BJ (cell line): ENCODE measurements at regions not wholly inside any gene's neighbourhood (a gene's known extent, or its start where the extent isn't known, plus 50 kb on each side); places are given as distances from the start of the nearest gene placed in this dataset.

Source experiments
- CTCF ChIA-PET: fragments of 350-600 bp; formaldehyde crosslinking; extraction: SDS; loops from one replicate; lab custom pipeline; 2021; ENCODE audit warnings: antibody characterized with exemption, inconsistent platforms; lab: Yijun Ruan, JAX
- POLR2A ChIA-PET: fragments of 300-600 bp; sonication (Branson Sonifier 250); formaldehyde crosslinking; extraction: SDS; loops from one replicate; lab custom pipeline; 2021; ENCODE audit warnings: antibody characterized with exemption; lab: Charles Lee
- DNase-seq: peaks from one replicate; pipeline ENCODE4 v3.0.0-alpha.2; 2011; ENCODE audit warnings: low read depth
- H3K27me3 ChIP-seq: 2 replicates; pipeline ENCODE4 v1.6.0; 2011; ENCODE audit warnings: low read length; ENCODE audit not compliant: control insufficient read depth, insufficient read depth
- H3K36me3 ChIP-seq: 2 replicates; pipeline ENCODE4 v1.5.1; 2011; ENCODE audit warnings: low read length; ENCODE audit not compliant: control insufficient read depth, insufficient read depth
- H3K4me3 ChIP-seq: 2 replicates; pipeline ENCODE4 v1.5.1; 2011; ENCODE audit warnings: low read depth, mild to moderate bottlenecking, control low read depth, low read length
- CTCF ChIP-seq: IDR thresholded peaks from 2 replicates; pipeline ENCODE4 v1.5.1; 2011; ENCODE audit warnings: low read depth, mild to moderate bottlenecking, control low read depth, inconsistent platforms, low read length, moderate library complexity; ENCODE audit not compliant: insufficient read depth

GRCh38 chr3:117026401-117026800 lies 316.8 kb downstream of the TUSC7 start:
- ChIA-PET CTCF (no interaction called here), POLR2A (no interaction called here)
- no peak for TF ChIP-seq CTCF
- no peak for DNase-seq
- Histone ChIP-seq H3K36me3 (no peaks in the 10 kb centered on the region), H3K27me3 (no peaks in the 10 kb centered on the region), H3K4me3 (no peak overlapping the region)

- H3K27me3 ChIP-seq: no peaks in the 10 kb centered on the region
- no peak overlapping the region for H3K4me3 ChIP-seq
- no peak for TF ChIP-seq CTCF
- POLR2A ChIA-PET: no interaction called here
- CTCF ChIA-PET: interaction anchor here (1.0 to 1.3 kb wide), 2 partner anchors 11 to 17 kb away, joined by 4 read pairs; no protein-coding TSS in a partner anchor
- no peak for DNase-seq
- H3K36me3 ChIP-seq: no peaks in the 10 kb centered on the region
Observed at GRCh38 chr3:117035745-117036144, 326.2 kb downstream of the TUSC7 start.

- TF ChIP-seq CTCF: no peak
- Histone ChIP-seq H3K4me3 (no peak overlapping the region), H3K36me3 (no peaks in the 10 kb centered on the region), H3K27me3 (no peaks in the 10 kb centered on the region)
- CTCF ChIA-PET: interaction anchor here (0.7 to 1.3 kb wide), 2 partner anchors 18 to 1118 kb away, joined by 3 to 4 read pairs; no protein-coding TSS in a partner anchor
- peak; percentile 81 for DNase-seq
- POLR2A ChIA-PET: no interaction called here
Observed at GRCh38 chr3:117036259-117036799, 326.8 kb downstream of the TUSC7 start.

GRCh38 chr3:117045143-117045542 lies 335.6 kb downstream of the TUSC7 start:
- no peak for DNase-seq
- no peaks in the 10 kb centered on the region for H3K27me3 ChIP-seq
- no peaks in the 10 kb centered on the region for H3K36me3 ChIP-seq
- CTCF ChIA-PET: no interaction called here
- TF ChIP-seq CTCF: no peak
- POLR2A ChIA-PET: no interaction called here
- no peak overlapping the region for H3K4me3 ChIP-seq

GRCh38 chr3:117047951-117048705 lies 338.5 kb downstream of the TUSC7 start:
- ChIA-PET POLR2A (no interaction called here), CTCF (interaction anchor here (1.3 kb wide), 1 partner anchor 10 kb away, joined by 4 read pairs; no protein-coding TSS in a partner anchor)
- TF ChIP-seq CTCF: no peak
- no peak for DNase-seq
- Histone ChIP-seq H3K27me3 (no peaks in the 10 kb centered on the region), H3K36me3 (no peaks in the 10 kb centered on the region), H3K4me3 (no peak overlapping the region)
